Sciatic nerve (tissue), 2 donors: ENCODE measurements at regions not wholly inside any gene's neighbourhood (a gene's known extent, or its start where the extent isn't known, plus 50 kb on each side); places are given as distances from the start of the nearest gene placed in this dataset.
"Not testable (repeated sequence)": the region's sequence is repeated elsewhere in the genome, so short reads cannot be mapped to it uniquely, and the experiment has no call there.

Experiments
- ATAC-seq: fragments of 200-7000 bp; cut with Tn5 transposase; one replicate; pipeline ENCODE4 v1.9.1; 2020; ENCODE audit warnings: mild to moderate bottlenecking, moderate library complexity
- DNase-seq: peaks from one replicate; pipeline ENCODE4 v3.0.0-alpha.2; 2020; ENCODE audit warnings: low spot score
- intact Hi-C: fragments of 100-400 bp; cut with DNase I; formaldehyde crosslinking; loops from one replicate; pipeline ENCODE4 v1.14.2; 2022
- donor health status: DM: no; HTN: no; CAD: no.
- donor health status: DM: no; HTN: no; CAD: no.

GRCh38 chr4:28432348-28433025 lies 1571.8 kb downstream of the STIM2 start:
- no peak for DNase-seq
- intact Hi-C loops = no loop called here
- peak; percentile 20 for ATAC-seq

GRCh38 chr4:28435314-28435713 lies 1574.7 kb downstream of the STIM2 start:
- DNase-seq (no peak), ATAC-seq (peak; percentile 55)
- intact Hi-C loops = no loop called here

- intact Hi-C loops = no loop called here
- no peak for ATAC-seq
- DNase-seq = no peak
Measured at GRCh38 chr4:28436191-28437080, 1575.8 kb downstream of the STIM2 start.

- ATAC-seq (no peak), DNase-seq (no peak)
- intact Hi-C loops = no loop called here
Measured at GRCh38 chr4:28443371-28443770, 1582.7 kb downstream of the STIM2 start.

GRCh38 chr4:28443801-28444412 lies 1583.3 kb downstream of the STIM2 start:
- DNase-seq (no peak), ATAC-seq (no peak)
- intact Hi-C loops = no loop called here

GRCh38 chr4:28444886-28445496 lies 1584.3 kb downstream of the STIM2 start:
- intact Hi-C loops = no loop called here
- ATAC-seq (no peak), DNase-seq (no peak)

- ATAC-seq (no peak), DNase-seq (no peak)
- intact Hi-C loops = no loop called here
Measured at GRCh38 chr4:28449085-28449484, 1588.4 kb downstream of the STIM2 start.

- intact Hi-C loops = no loop called here
- no peak for DNase-seq
- no peak for ATAC-seq
Measured at GRCh38 chr4:28451346-28451745, 1590.7 kb downstream of the STIM2 start.

- intact Hi-C loops = loop anchor here (5.0 kb wide), 1 partner anchor 576 kb away; no protein-coding TSS in a partner anchor
- ATAC-seq (no peak), DNase-seq (no peak)
Measured at GRCh38 chr4:28462766-28463700, 1602.4 kb downstream of the STIM2 start.

GRCh38 chr4:28464823-28465222 lies 1604.2 kb downstream of the STIM2 start:
- intact Hi-C loops = loop anchor here (5.0 kb wide), 1 partner anchor 578 kb away; no protein-coding TSS in a partner anchor
- no peak for ATAC-seq

GRCh38 chr4:28466886-28467285 lies 1606.2 kb downstream of the STIM2 start:
- ATAC-seq, DNase-seq, intact Hi-C loops: not testable (repeated sequence)

More at GRCh38 chr4:28464823-28465222, 1604.2 kb downstream of the STIM2 start:
- no peak for DNase-seq

GRCh38 chr4:28469387-28469786 lies 1608.7 kb downstream of the STIM2 start:
- DNase-seq (no peak), ATAC-seq (no peak)
- intact Hi-C loops = no loop called here

- no peak for ATAC-seq
- intact Hi-C loops = no loop called here
- DNase-seq = no peak
Measured at GRCh38 chr4:28469886-28470285, 1609.2 kb downstream of the STIM2 start.

GRCh38 chr4:28475381-28475780 lies 1614.7 kb downstream of the STIM2 start:
- ATAC-seq (no peak), DNase-seq (no peak)
- intact Hi-C loops = no loop called here

- DNase-seq = no peak
- ATAC-seq = no peak
- intact Hi-C loops = no loop called here
Measured at GRCh38 chr4:28479666-28480065, 1619.0 kb downstream of the STIM2 start.

- intact Hi-C loops = no loop called here
- DNase-seq = no peak
- ATAC-seq = no peak
Measured at GRCh38 chr4:28481565-28481964, 1620.9 kb downstream of the STIM2 start.

- DNase-seq = no peak
- intact Hi-C loops = no loop called here
- no peak for ATAC-seq
Measured at GRCh38 chr4:28482580-28483270, 1622.1 kb downstream of the STIM2 start.

GRCh38 chr4:28488021-28488420 lies 1627.4 kb downstream of the STIM2 start:
- no peak for ATAC-seq
- intact Hi-C loops = no loop called here
- DNase-seq = no peak
